GM12865 (cell line): ENCODE measurements at regions not wholly inside any gene's neighbourhood (a gene's known extent, or its start where the extent isn't known, plus 50 kb on each side); places are given as distances from the start of the nearest gene placed in this dataset.

Source experiments
- DNase-seq: peaks from one replicate; pipeline ENCODE4 v3.0.0; 2010; ENCODE audit warnings: low read depth
- H3K4me3 ChIP-seq: 2 replicates; pipeline ENCODE4 v1.5.1; 2011; ENCODE audit warnings: mild to moderate bottlenecking, low read depth, low read length, control low read depth
- CTCF ChIP-seq: IDR thresholded peaks from 2 replicates; pipeline ENCODE4 v1.5.1; 2011; ENCODE audit warnings: low read length, control low read depth, low read depth, inconsistent platforms; ENCODE audit not compliant: insufficient read depth; ENCODE audit errors: missing control alignments

- no peak for TF ChIP-seq CTCF
- no peak for DNase-seq
- H3K4me3 ChIP-seq, result no peak overlapping the region
Measured at GRCh38 chr9:580652-581342, 260.7 kb upstream of the DMRT1 start.

DNA sequence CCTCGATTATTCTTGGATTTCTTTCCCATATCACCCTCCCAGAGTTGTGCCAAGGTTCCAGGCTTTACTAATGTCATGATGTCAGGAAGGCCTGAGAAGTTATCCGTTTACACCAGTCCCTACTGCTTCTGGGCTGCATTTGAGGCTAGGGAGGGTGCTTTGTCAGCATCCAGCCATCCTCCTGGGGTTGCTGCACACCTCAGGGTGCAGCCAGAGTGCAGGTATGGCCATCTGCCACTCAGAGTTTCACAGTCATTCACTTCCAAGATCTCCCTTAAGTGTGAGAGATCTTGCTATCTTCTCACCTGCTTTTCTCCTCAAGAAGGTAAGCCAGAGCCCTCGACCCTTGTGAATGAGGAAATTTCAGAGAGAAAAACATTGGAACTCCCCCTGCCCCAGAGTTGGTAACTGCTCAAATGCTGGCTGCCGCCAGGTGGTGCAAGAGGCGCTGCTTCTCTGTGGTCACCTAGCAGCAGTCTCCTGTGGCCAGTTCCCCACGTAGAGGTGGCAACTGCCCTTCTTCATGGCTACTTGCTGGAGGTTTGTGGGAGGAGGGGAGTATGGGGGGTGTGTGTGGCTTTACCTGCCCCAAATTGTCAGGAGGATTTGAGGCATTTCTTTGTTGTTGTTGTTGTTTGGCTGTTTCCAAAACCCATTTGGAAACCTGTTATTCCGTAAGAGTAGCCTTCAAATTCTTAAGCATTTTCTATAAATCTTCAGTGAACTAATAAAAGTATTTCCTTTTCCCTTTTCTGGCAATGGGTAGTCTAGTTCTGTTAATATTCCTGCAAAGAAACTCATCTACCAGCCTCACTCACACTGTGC lies 259.6 kb upstream of the DMRT1 start:
- no peak overlapping the region for H3K4me3 ChIP-seq
- DNase-seq, result peak; percentile 30
- TF ChIP-seq CTCF, result peak; percentile 51

- no peak for TF ChIP-seq CTCF
- no peak for DNase-seq
- no peak overlapping the region for H3K4me3 ChIP-seq
Measured at GRCh38 chr9:582775-583174, 258.7 kb upstream of the DMRT1 start.

DNA sequence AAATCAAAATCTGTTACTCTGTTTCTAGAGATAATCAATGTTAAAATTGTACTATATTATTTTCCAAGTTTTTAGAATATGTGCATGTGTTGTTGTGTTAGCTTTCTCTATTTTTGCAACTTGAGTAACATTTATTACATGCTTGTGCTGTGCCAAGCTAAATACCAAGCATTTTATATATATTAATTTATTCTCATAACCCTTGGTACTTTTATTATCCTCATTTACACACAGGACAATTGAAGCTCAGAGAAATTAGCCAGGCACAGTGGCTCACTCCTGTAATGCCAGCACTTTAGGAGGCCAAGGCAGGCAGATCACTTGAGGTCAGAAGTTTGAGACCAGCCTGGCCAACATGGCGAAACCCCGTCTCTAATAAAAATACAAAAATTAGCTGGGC lies 254.0 kb upstream of the DMRT1 start:
- TF ChIP-seq CTCF, result no peak
- H3K4me3 ChIP-seq, result no peak overlapping the region
- DNase-seq, result no peak

GRCh38 chr9:588981-589380 lies 252.5 kb upstream of the DMRT1 start:
- no peak for DNase-seq
- no peak overlapping the region for H3K4me3 ChIP-seq
- no peak for TF ChIP-seq CTCF

- no peak for DNase-seq
- TF ChIP-seq CTCF, result no peak
- H3K4me3 ChIP-seq, result no peak overlapping the region
Measured at GRCh38 chr9:589723-590122, 251.8 kb upstream of the DMRT1 start.
